ENCODE measurements at regions not wholly inside any gene's neighbourhood (a gene's known extent, or its start where the extent isn't known, plus 50 kb on each side); places are given as distances from the start of the nearest gene placed in this dataset.

DNA sequence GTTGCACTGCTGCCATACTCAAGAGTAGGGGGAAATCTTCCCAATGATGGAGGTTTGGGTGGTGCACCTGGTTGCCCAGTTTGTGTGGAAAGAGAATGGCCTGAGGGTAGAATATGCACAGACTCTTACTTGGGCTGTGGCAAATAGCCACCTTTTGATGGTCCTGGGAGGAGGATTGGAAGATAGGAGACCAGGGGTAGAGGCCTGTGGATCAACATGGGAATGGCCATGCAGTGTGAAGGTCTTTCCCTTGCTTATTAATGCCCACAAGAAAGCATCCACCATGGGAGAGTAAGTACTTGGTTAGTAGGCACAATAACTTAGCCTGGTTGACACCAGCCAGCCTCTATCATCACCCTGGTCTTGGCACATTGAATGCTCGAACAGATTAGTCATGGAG, 156.8 kb upstream of the LEF1 start:
- H4K20me1 ChIP-seq (replicated peaks; ENCODE audit: control insufficient read depth, extremely low read depth, insufficient read depth, low read length), result no peaks in the 10 kb centered on the region
- no peaks in the 10 kb centered on the region for H3K79me2 ChIP-seq (ENCODE audit: control insufficient read depth, insufficient read depth, low read length)
- no peak overlapping the region for H3K27ac ChIP-seq (ENCODE audit: insufficient read depth, low read depth, low read length)
- intact Hi-C loops (cut with micrococcal nuclease), result no loop called here
- H3K9me3 ChIP-seq (replicated peaks; ENCODE audit: control insufficient read depth, insufficient read depth, low read length), result no peaks in the 10 kb centered on the region
- dilution Hi-C loops (cut with MboI; ENCODE audit: extremely low pct_ligation_motif_present, low sequenced_read_pairs), result no loop called here
- H2AFZ ChIP-seq (ENCODE audit: low read depth, low read length), result no peak overlapping the region
- H3K9me1 ChIP-seq (replicated peaks; ENCODE audit: control insufficient read depth, extremely low read depth, insufficient read depth, low read length), result no peaks in the 10 kb centered on the region
- H3K4me3 ChIP-seq (replicated peaks in 1 of 3; ENCODE audit: insufficient read depth in 1 of 3, low read depth in 1 of 3, low read length in 3 of 3), result no peak overlapping the region
- H3K4me1 ChIP-seq (ENCODE audit: control insufficient read depth, extremely low read depth, insufficient read depth, low read length), result no peaks in the 10 kb centered on the region
- no peak overlapping the region for H3K4me2 ChIP-seq (ENCODE audit: insufficient read depth, low read length)
- no peaks in the 10 kb centered on the region for H3K27me3 ChIP-seq (ENCODE audit: control insufficient read depth in 2 of 2, insufficient read depth in 2 of 2, low read length in 2 of 2)
- no peaks in the 10 kb centered on the region for H3K36me3 ChIP-seq (ENCODE audit: control insufficient read depth in 2 of 2, extremely low read depth in 1 of 2, insufficient read depth in 2 of 2, low read length in 2 of 2)
- DNase-seq (ENCODE audit: low read depth, low spot score) (no peak), FAIRE-seq (no peak)
- no TSS peak for BruUV-seq (replicated peaks)
- no peak overlapping the region for H3K9ac ChIP-seq (replicated peaks; ENCODE audit: extremely low read depth, insufficient read depth, low read length)
- TF ChIP-seq, protein P1, sequence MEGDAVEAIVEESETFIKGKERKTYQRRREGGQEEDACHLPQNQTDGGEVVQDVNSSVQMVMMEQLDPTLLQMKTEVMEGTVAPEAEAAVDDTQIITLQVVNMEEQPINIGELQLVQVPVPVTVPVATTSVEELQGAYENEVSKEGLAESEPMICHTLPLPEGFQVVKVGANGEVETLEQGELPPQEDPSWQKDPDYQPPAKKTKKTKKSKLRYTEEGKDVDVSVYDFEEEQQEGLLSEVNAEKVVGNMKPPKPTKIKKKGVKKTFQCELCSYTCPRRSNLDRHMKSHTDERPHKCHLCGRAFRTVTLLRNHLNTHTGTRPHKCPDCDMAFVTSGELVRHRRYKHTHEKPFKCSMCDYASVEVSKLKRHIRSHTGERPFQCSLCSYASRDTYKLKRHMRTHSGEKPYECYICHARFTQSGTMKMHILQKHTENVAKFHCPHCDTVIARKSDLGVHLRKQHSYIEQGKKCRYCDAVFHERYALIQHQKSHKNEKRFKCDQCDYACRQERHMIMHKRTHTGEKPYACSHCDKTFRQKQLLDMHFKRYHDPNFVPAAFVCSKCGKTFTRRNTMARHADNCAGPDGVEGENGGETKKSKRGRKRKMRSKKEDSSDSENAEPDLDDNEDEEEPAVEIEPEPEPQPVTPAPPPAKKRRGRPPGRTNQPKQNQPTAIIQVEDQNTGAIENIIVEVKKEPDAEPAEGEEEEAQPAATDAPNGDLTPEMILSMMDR (IDR thresholded peaks at IDR 0.05; ENCODE audit: extremely low read depth in 1 of 2, insufficient read depth in 1 of 2, low read depth in 1 of 2, low read length in 2 of 2), result no peak
- TF ChIP-seq, protein P2, sequence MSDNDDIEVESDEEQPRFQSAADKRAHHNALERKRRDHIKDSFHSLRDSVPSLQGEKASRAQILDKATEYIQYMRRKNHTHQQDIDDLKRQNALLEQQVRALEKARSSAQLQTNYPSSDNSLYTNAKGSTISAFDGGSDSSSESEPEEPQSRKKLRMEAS (IDR thresholded peaks at IDR 0.05; ENCODE audit: insufficient read depth, insufficient read length), result no peak
- TF ChIP-seq JUN (IDR thresholded peaks at IDR 0.05; ENCODE audit: borderline replicate concordance, insufficient read depth, insufficient read length, low read depth), result no peak
- no peak for TF ChIP-seq GATA2 (IDR thresholded peaks at IDR 0.05; ENCODE audit: insufficient read depth, insufficient read length, low read depth, low read length)
- TF ChIP-seq FOS (IDR thresholded peaks at IDR 0.05; ENCODE audit: borderline replicate concordance, insufficient read depth, low read length), result no peak
- no peak for TF ChIP-seq POLR2A (IDR thresholded peaks at IDR 0.05; ENCODE audit: low read depth, low read length)
- TF ChIP-seq POLR2AphosphoS5 (IDR thresholded peaks at IDR 0.05; ENCODE audit: insufficient read depth, low read depth, low read length), result no peak
- TF ChIP-seq EZH2 (IDR thresholded peaks at IDR 0.05; ENCODE audit: borderline replicate concordance, low read depth, low read length, severe bottlenecking), result no peak
- TF ChIP-seq MYC (IDR thresholded peaks at IDR 0.05; ENCODE audit: low read depth, low read length), result no peak
- POLR2A ChIA-PET, result no interaction called here
- CTCF ChIA-PET, result no interaction called here

All from endothelial cell of umbilical vein (primary cell).